ENCODE measurements at regions not wholly inside any gene's neighbourhood (a gene's known extent, or its start where the extent isn't known, plus 50 kb on each side); places are given as distances from the start of the nearest gene placed in this dataset.
"Not testable (repeated sequence)": the region's sequence is repeated elsewhere in the genome, so short reads cannot be mapped to it uniquely, and the experiment has no call there.

DNA sequence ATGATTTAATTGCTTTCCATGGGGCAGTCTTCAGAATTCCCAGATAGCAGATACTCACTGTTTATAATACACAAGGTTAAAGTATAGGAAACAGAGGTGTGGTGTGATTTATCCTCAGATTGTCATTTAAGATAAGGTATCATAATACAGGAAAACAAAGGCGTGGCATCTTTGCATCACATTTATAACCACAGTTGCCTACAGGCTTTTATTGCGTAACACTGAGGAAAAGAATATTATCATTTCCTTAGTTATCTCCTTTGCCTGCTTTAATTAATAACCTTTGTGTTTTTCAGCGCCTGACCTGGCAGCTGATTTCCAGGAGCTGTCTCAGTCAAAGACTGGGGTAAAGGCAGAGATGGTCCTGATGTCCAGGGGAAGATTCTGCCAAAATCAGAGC lies 68.8 kb downstream of the SSX7 start:
- no peak for DNase-seq (ENCODE audit: extremely low spot score)
- TF ChIP-seq, protein P1, sequence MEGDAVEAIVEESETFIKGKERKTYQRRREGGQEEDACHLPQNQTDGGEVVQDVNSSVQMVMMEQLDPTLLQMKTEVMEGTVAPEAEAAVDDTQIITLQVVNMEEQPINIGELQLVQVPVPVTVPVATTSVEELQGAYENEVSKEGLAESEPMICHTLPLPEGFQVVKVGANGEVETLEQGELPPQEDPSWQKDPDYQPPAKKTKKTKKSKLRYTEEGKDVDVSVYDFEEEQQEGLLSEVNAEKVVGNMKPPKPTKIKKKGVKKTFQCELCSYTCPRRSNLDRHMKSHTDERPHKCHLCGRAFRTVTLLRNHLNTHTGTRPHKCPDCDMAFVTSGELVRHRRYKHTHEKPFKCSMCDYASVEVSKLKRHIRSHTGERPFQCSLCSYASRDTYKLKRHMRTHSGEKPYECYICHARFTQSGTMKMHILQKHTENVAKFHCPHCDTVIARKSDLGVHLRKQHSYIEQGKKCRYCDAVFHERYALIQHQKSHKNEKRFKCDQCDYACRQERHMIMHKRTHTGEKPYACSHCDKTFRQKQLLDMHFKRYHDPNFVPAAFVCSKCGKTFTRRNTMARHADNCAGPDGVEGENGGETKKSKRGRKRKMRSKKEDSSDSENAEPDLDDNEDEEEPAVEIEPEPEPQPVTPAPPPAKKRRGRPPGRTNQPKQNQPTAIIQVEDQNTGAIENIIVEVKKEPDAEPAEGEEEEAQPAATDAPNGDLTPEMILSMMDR (IDR thresholded peaks at IDR 0.05; ENCODE audit: control extremely low read depth, extremely low read depth, low read depth, missing control alignments): no peak
- CTCF ChIA-PET: no interaction called here
- POLR2A ChIA-PET: no interaction called here

DNA sequence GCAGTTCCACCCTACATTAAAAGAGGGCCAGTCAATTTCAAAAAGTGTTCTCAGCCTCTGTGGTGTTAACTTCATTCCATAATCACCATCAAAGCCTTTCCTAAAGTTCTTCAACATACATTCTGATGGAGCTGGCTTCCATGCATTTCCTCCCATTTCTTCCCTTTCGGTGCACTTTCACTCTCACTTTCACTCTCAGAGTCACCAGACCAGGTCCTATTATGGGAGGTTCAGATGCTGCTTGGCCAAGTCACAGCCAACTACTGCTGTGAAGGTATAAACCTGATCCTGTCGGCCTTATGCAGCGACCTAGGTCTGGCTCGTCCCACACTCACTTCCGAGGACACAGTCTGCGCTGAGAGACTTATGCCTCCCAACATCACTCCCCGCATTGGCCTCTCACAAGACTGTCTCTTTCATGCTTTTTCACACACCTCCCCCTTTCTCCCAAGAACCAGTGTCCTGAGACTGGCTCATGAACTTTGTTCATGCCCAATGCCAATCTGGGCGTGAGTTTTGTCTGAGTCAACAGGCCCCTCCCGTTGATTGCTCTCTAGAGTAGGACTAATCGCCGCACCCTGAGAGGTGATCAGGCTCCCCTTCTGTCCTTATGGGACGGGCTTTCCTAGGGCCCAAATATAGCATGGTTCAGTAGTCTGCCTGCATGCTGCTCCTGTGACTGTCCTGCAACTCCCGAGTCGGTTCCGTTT lies 60.8 kb upstream of the XAGE1B start:
- no peak for DNase-seq (ENCODE audit: extremely low spot score)
- ChIA-PET POLR2A (no interaction called here), CTCF (no interaction called here)
- TF ChIP-seq, protein P1 (IDR thresholded peaks at IDR 0.05; ENCODE audit: control extremely low read depth, extremely low read depth, low read depth, missing control alignments): no peak

DNA sequence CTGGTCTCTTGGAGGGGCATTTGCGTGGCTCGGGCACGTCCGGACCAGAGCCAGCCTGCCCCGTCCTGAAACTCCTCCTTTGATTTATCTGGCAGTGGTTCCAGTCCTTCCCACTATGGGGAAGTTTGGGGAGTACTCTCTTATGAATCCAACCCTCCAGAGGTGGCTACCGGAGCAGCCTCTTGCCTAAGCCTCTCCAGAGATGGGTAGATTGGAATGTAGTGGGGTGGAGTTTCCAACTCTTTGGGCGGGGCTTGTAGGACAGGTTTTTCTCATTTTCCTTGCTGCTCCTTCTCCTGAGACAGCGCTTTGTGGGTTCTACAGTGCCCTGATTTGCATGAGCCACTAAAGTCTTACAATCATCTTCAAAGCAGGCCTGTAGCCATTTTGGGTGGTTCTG lies 60.1 kb upstream of the XAGE1B start:
- CTCF ChIA-PET: no interaction called here
- no peak for DNase-seq (ENCODE audit: extremely low spot score)
- POLR2A ChIA-PET: no interaction called here
- TF ChIP-seq, protein P1 (IDR thresholded peaks at IDR 0.05; ENCODE audit: control extremely low read depth, extremely low read depth, low read depth, missing control alignments): no peak

DNA sequence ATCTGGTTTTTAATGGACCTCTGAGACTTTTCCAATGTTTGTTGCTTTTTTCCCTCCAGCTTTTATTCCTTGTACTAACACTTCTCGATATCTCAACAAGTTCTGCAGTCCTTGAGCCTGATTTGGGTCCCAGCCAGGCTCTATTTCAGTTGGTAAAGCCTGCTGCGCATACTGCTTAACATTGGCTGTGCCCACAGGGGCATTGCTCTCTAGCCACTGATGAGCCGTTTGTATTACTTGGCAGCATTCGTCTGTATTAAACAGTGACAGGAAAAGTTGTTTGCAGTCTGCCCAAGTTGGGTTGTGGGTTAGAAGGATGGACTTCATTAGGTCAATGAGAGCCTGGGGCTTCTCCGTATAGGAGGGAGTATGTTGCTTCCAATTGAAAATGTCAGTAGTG lies 59.6 kb upstream of the XAGE1B start:
- ChIA-PET CTCF (interaction anchor here (1.1 to 3.0 kb wide), 2 partner anchors 413 to 420 kb away, joined by 6 to 9 read pairs; no protein-coding TSS in a partner anchor), POLR2A (no interaction called here)
- no peak for DNase-seq (ENCODE audit: extremely low spot score)
- TF ChIP-seq, protein P1 (IDR thresholded peaks at IDR 0.05; ENCODE audit: control extremely low read depth, extremely low read depth, low read depth, missing control alignments): no peak

DNA sequence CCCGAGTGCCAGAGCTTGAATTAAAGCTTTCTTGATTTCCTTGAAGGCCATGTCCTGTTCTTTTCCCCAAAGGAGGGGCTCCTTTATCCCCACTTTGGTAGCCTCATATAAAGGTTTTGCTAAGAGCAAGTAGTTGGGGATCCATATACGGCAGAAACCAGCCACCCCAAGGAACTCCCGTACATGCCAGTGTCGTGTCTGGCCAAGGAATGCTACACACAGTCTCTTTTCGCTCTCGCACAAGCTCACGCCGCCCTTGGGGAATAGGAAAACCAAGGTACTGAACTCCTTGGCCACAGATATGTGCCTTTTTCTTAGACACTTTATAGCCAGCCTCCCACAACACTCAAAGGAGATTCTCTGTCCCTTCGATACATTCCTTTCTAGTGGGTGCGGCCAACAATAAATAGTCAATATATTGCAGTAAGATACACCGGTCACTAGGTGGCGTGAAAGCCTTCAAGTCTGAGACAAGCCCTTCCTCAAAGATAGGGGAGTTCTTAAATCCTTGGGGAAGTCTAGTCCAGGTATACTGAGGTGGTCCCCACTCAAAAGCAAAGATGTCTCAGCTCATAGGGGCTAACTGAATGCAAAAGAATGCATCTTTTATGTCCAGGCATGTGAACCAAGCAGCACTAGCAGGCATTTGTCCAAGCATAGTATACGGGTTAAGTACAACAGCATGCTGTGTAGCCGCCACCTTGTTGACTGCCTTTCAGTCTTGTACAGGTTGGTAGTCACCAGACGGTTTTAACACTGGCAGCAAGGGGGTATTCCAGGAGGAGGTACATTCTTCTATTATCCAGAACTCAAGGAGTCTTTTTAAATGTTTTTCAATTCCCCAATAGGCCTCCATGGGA lies 57.8 kb upstream of the XAGE1B start:
- peak; percentile 38 for DNase-seq (ENCODE audit: extremely low spot score)
- TF ChIP-seq, protein P1 (IDR thresholded peaks at IDR 0.05; ENCODE audit: control extremely low read depth, extremely low read depth, low read depth, missing control alignments): peak; percentile 47
- ChIA-PET CTCF (interaction anchor here (0.8 to 3.0 kb wide), 6 partner anchors 13 to 421 kb away, joined by 3 to 9 read pairs (median 3); no protein-coding TSS in a partner anchor), POLR2A (no interaction called here)

DNA sequence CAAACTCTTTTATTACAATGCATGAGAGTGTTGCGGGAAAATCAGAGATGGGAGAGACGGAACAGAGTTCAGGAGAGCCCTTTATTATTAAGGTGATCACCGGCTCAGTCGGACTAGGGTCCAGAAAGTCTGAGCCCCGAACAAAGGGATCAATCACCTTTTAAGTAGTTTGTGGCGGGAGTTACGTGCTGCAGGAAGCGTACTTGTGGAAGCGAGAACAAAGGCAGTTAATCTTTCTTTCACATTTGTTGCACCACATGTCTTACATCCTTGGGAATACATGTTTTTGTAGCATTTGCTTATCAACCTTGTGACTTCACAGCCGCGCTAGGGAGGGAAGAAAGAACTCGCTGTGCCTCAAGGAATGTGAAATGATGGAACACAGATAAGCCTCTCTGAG lies 51.3 kb upstream of the XAGE1B start:
- CTCF ChIA-PET; DNase-seq (ENCODE audit: extremely low spot score); POLR2A ChIA-PET: not testable (repeated sequence)

All from GM10248 (cell line).